ENCODE measurements at regions not wholly inside any gene's neighbourhood (a gene's known extent, or its start where the extent isn't known, plus 50 kb on each side); places are given as distances from the start of the nearest gene placed in this dataset.

DNA sequence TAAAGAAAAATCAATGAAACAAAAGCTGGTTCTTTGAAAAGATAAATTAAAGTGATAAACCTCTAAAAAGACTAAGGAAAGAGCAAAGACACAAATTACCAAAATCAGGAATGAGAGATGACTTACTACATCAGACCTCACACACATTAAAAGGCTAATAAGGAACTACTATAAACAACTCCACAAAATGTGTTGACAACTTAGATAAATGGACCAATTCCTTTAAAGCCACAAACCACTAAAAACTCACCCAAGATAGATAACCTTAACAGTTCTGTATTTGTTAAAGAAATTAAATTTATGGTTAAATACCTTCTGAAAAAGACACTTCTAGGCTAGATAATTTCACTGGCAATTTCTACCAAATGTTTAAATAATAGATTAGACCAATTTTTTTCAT lies 170.4 kb downstream of the SMAD6 start:
- TF ChIP-seq POLR2A (IDR thresholded peaks at IDR 0.05): no peak
- TF ChIP-seq, protein P1, sequence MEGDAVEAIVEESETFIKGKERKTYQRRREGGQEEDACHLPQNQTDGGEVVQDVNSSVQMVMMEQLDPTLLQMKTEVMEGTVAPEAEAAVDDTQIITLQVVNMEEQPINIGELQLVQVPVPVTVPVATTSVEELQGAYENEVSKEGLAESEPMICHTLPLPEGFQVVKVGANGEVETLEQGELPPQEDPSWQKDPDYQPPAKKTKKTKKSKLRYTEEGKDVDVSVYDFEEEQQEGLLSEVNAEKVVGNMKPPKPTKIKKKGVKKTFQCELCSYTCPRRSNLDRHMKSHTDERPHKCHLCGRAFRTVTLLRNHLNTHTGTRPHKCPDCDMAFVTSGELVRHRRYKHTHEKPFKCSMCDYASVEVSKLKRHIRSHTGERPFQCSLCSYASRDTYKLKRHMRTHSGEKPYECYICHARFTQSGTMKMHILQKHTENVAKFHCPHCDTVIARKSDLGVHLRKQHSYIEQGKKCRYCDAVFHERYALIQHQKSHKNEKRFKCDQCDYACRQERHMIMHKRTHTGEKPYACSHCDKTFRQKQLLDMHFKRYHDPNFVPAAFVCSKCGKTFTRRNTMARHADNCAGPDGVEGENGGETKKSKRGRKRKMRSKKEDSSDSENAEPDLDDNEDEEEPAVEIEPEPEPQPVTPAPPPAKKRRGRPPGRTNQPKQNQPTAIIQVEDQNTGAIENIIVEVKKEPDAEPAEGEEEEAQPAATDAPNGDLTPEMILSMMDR (IDR thresholded peaks at IDR 0.05): no peak

Data from body of pancreas (tissue), 4 donors.